ENCODE measurements at regions not wholly inside any gene's neighbourhood (a gene's known extent, or its start where the extent isn't known, plus 50 kb on each side); places are given as distances from the start of the nearest gene placed in this dataset.

DNA sequence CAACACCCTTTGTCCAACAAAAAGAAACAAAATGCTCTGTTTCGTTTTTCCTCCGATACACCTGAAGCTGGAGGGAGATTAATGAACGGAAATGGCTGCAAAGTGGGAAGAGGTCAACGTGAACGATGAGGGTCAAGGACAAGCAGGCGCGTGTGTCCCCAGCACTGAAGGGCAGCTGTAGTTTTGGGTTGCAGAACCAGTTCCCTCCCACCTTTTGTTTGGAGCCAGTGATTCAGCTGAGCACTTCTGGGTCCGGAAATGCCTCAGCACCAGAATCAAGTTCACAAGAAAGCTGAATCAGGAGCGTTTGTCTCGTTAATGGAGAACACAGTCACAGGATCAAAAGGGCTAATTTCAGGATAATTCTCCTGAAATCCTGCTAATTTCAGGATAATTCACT lies 51.1 kb upstream of the PWP1 start:
- H3K4me1 ChIP-seq (replicated peaks in 1 of 2; ENCODE audit: control insufficient read depth in 2 of 2, insufficient read depth in 2 of 2, low read length in 2 of 2): no peaks in the 10 kb centered on the region
- WGBS (ENCODE audit: insufficient coverage, low coverage, missing lambda C conversion rate): under 1% methylated on average over 10 of the region's 10 CpGs
- intact Hi-C loops (cut with micrococcal nuclease): no loop called here
- no peak overlapping the region for H3K4me2 ChIP-seq (ENCODE audit: insufficient read depth, low read length)
- FAIRE-seq (no peak), ATAC-seq (no peak), DNase-seq (ENCODE audit: extremely low read depth in 1 of 4, low spot score in 3 of 4) (no peak)
- CTCF ChIA-PET (ENCODE audit: low intra/inter-chr PET ratio): no interaction called here
- peaks cover 2 to 18% of the 10 kb centered on the region in 2 experiments; a peak in 2 of 5 replicates for H3K27me3 ChIP-seq (ENCODE audit: control insufficient read depth in 2 of 2, insufficient read depth in 2 of 2, low read length in 2 of 2)
- TF ChIP-seq POLR2B (IDR thresholded peaks at IDR 0.05; ENCODE audit: low read depth, partially characterized antibody): no peak
- TF ChIP-seq, protein P1, sequence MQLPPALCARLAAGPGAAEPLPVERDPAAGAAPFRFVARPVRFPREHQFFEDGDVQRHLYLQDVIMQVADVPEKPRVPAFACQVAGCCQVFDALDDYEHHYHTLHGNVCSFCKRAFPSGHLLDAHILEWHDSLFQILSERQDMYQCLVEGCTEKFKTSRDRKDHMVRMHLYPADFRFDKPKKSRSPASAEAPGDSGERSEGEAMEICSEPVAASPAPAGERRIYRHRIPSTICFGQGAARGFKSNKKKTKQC (CRISPR knock-in tag; IDR thresholded peaks at IDR 0.05): no peak
- no peak for TF ChIP-seq MXI1 (IDR thresholded peaks at IDR 0.05; ENCODE audit: low read depth, low read length)
- no peak for TF ChIP-seq RUNX1 (IDR thresholded peaks at IDR 0.05; ENCODE audit: low read depth)
- TF ChIP-seq STAT5A (IDR thresholded peaks at IDR 0.05; ENCODE audit: borderline replicate concordance, low read length): no peak
- TF ChIP-seq ZNF668 (CRISPR knock-in tag; IDR thresholded peaks at IDR 0.05): no peak
- H3K9me3 ChIP-seq (replicated peaks; ENCODE audit: control insufficient read depth, insufficient read depth, low read depth, low read length): no peaks in the 10 kb centered on the region; the same call in 1 of the 2 replicates
- no peak overlapping the region for H2AFZ ChIP-seq (ENCODE audit: low read depth, low read length)
- no peak overlapping the region for H3K9ac ChIP-seq (ENCODE audit: insufficient read depth in 1 of 2, low read depth in 2 of 2, low read length in 2 of 2)
- H3K4me3 ChIP-seq: no peak overlapping the region
- BruUV-seq (replicated peaks): no TSS peak
- H3K36me3 ChIP-seq (ENCODE audit: control insufficient read depth, insufficient read depth, low read length): no peaks in the 10 kb centered on the region
- no peaks in the 10 kb centered on the region for H3K9me1 ChIP-seq (ENCODE audit: control insufficient read depth, insufficient read depth, low read length)
- in situ Hi-C loops (cut with MboI): no loop called here
- no peaks in the 10 kb centered on the region for H3K79me2 ChIP-seq (ENCODE audit: control insufficient read depth, insufficient read depth, low read length)
- no peak overlapping the region for H3K27ac ChIP-seq (ENCODE audit: extremely low read depth, low read depth, low read length)
- POLR2A ChIA-PET: interaction anchor here (0.5 to 0.8 kb wide), 3 partner anchors 9 to 274 kb away, joined by 3 to 4 read pairs (median 3); no protein-coding TSS in a partner anchor
- H4K20me1 ChIP-seq (replicated peaks; ENCODE audit: control insufficient read depth, insufficient read depth, low read length): no peaks in the 10 kb centered on the region

- Histone ChIP-seq H2AFZ (ENCODE audit: low read depth, low read length) (no peak overlapping the region), H3K27me3 (ENCODE audit: control insufficient read depth in 2 of 2, insufficient read depth in 2 of 2, low read length in 2 of 2) (peaks cover 2 to 18% of the 10 kb centered on the region in 2 experiments; a peak in 2 of 5 replicates), H4K20me1 (replicated peaks; ENCODE audit: control insufficient read depth, insufficient read depth, low read length) (no peaks in the 10 kb centered on the region), H3K79me2 (ENCODE audit: control insufficient read depth, insufficient read depth, low read length) (no peaks in the 10 kb centered on the region), H3K27ac (ENCODE audit: extremely low read depth, low read depth, low read length) (no peak overlapping the region), H3K4me1 (replicated peaks in 1 of 2; ENCODE audit: control insufficient read depth in 2 of 2, insufficient read depth in 2 of 2, low read length in 2 of 2) (no peaks in the 10 kb centered on the region), H3K9ac (ENCODE audit: insufficient read depth in 1 of 2, low read depth in 2 of 2, low read length in 2 of 2) (no peak overlapping the region), H3K36me3 (ENCODE audit: control insufficient read depth, insufficient read depth, low read length) (no peaks in the 10 kb centered on the region), H3K9me3 (replicated peaks; ENCODE audit: control insufficient read depth, insufficient read depth, low read depth, low read length) (no peaks in the 10 kb centered on the region; the same call in 1 of the 2 replicates), H3K4me2 (ENCODE audit: insufficient read depth, low read length) (no peak overlapping the region), H3K4me3 (no peak overlapping the region), H3K9me1 (ENCODE audit: control insufficient read depth, insufficient read depth, low read length) (no peaks in the 10 kb centered on the region)
- ChIA-PET CTCF (ENCODE audit: low intra/inter-chr PET ratio) (no interaction called here), POLR2A (interaction anchor here (0.5 to 0.8 kb wide), 3 partner anchors 9 to 273 kb away, joined by 3 to 4 read pairs (median 3); no protein-coding TSS in a partner anchor)
- ATAC-seq (no peak), FAIRE-seq (no peak), DNase-seq (ENCODE audit: extremely low read depth in 1 of 4, low spot score in 3 of 4) (no peak)
- BruUV-seq (replicated peaks): no TSS peak
- WGBS (ENCODE audit: insufficient coverage, low coverage, missing lambda C conversion rate): 5% methylated on average over 8 of the region's 8 CpGs
- TF ChIP-seq NFIX (CRISPR knock-in tag; IDR thresholded peaks at IDR 0.05; ENCODE audit: low read depth) (no peak), EP400 (IDR thresholded peaks at IDR 0.05) (no peak), CREBBP (IDR thresholded peaks at IDR 0.05; ENCODE audit: low read depth, low read length) (no peak)
- intact Hi-C loops (cut with micrococcal nuclease): no loop called here
- in situ Hi-C loops (cut with MboI): no loop called here
Measured at GRCh38 chr12:107635139-107635538, 50.5 kb upstream of the PWP1 start.
